SIG-M5 treated with dmso at 0.1 percent for 504 hours (cell line): ENCODE measurements at regions not wholly inside any gene's neighbourhood (a gene's known extent, or its start where the extent isn't known, plus 50 kb on each side); places are given as distances from the start of the nearest gene placed in this dataset.

Experiments
- DNase-seq: peaks from one replicate; lab custom pipeline; 2025; ENCODE audit not compliant: unreplicated experiment; lab: John Stamatoyannopoulos, UW

GRCh38 chr11:35076201-35077100 lies 62.5 kb upstream of the CD44 start:
- no peak for DNase-seq

- peak; percentile 73 for DNase-seq
Observed at GRCh38 chr11:35077709-35078469, 61.1 kb upstream of the CD44 start.

GRCh38 chr11:35078470-35078735 lies 60.6 kb upstream of the CD44 start:
- DNase-seq, result no peak

- DNase-seq, result no peak
Observed at GRCh38 chr11:35079611-35080010, 59.4 kb upstream of the CD44 start.

GRCh38 chr11:35082321-35083180 lies 56.4 kb upstream of the CD44 start:
- peak; percentile 85 for DNase-seq

- DNase-seq, result no peak
Observed at GRCh38 chr11:35083181-35083430, 55.9 kb upstream of the CD44 start.

GRCh38 chr11:35083431-35084238 lies 55.3 kb upstream of the CD44 start:
- DNase-seq, result peak; percentile 86

GRCh38 chr11:35084817-35085440 lies 54.0 kb upstream of the CD44 start:
- DNase-seq, result no peak

GRCh38 chr11:35085531-35086165 lies 53.3 kb upstream of the CD44 start:
- DNase-seq, result no peak

GRCh38 chr11:35087648-35088047 lies 51.3 kb upstream of the CD44 start:
- DNase-seq, result no peak

- no peak for DNase-seq
Observed at GRCh38 chr11:35088226-35088625, 50.7 kb upstream of the CD44 start.

GRCh38 chr11:35088676-35089075 lies 50.3 kb upstream of the CD44 start:
- no peak for DNase-seq
